Adrenal gland (tissue), 9 donors: ENCODE measurements at regions not wholly inside any gene's neighbourhood (a gene's known extent, or its start where the extent isn't known, plus 50 kb on each side); places are given as distances from the start of the nearest gene placed in this dataset.

Experiments
- DNase-seq, 7 donors: peaks; one replicate each; pipeline ENCODE4 v3.0.0-alpha.2; 2019 to 2020
- H3K27ac ChIP-seq, 5 donors: fragments of 200-600 bp; sonication (generic) in 4 of 5; 1 replicate in 3 of 5; 2 replicates in 2 of 5; pipeline versions ENCODE4 v1.5.1 to v1.8.0; 2016 to 2020; ENCODE audit warnings: mild to moderate bottlenecking in 1 of 5
- H3K27me3 ChIP-seq: fragments of 200-600 bp; 2 replicates; pipeline ENCODE4 v1.8.0; 2021
- H3K36me3 ChIP-seq, 2 donors: fragments of 200-600 bp; replicated peaks in 1 of 2; 1 replicate in 1 of 2; 2 replicates in 1 of 2; pipeline versions ENCODE4 v1.5.1 to v1.8.0; 2018 to 2022
- H3K4me1 ChIP-seq, 2 donors: fragments of 200-600 bp; replicated peaks in 1 of 2; 1 replicate in 1 of 2; 2 replicates in 1 of 2; pipeline versions ENCODE4 v1.5.1 to v1.8.0; 2018 to 2021
- H3K4me3 ChIP-seq, 4 donors: fragments of 200-600 bp; sonication (generic) in 3 of 4; one replicate each; pipeline ENCODE4 v1.5.1; 2016 to 2018
- H3K9me3 ChIP-seq, 3 donors: fragments of 200-600 bp; sonication (generic) in 1 of 3; replicated peaks in 1 of 3; 1 replicate in 2 of 3; 2 replicates in 1 of 3; pipeline versions ENCODE4 v1.5.1 to v1.8.0; 2016 to 2021
- POLR2A ChIP-seq, 2 donors: fragments of 450-650 bp; IDR thresholded peaks; one replicate each; pipeline ENCODE4 v1.6.1; 2017; ENCODE audit warnings: antibody characterized with exemption in 2 of 2, mild to moderate bottlenecking in 2 of 2, moderate library complexity in 1 of 2
- WGBS, 4 donors: extraction: QIAGEN DNeasy Blood & Tissue Kit in 2 of 4; methylation state at CpG; one replicate each; pipeline versions ENCODE4 v1.1.5 to v1.1.7; 2013 to 2017; 5-methylcytosine and 5-hydroxymethylcytosine counted together
- intact Hi-C, 2 donors: fragments of 100-400 bp; cut with DNase I; formaldehyde crosslinking; loops; one replicate each; pipeline versions ENCODE4 v1.14.1 to v1.15.0; 2022 to 2023
- TF ChIP-seq, protein P1 (sequence below), 6 experiments: fragments of 450-650 bp in 4 of 6; fragments of 200-600 bp in 2 of 6; sonication (generic) in 1 of 6; IDR thresholded peaks; 1 replicate in 5 of 6; 2 replicates in 1 of 6; pipeline versions ENCODE4 v1.5.1 to v1.8.0; 2016 to 2021; ENCODE audit warnings: antibody characterized with exemption in 6 of 6, mild to moderate bottlenecking in 2 of 6, moderate library complexity in 1 of 6
- donor health status: healthy with polysubstance abuse.
- donor health status: Bipolar disorder and iron deficiency.
- donor health status: DM: yes; HTN: yes; CAD: no.
- donor health status: DM: no; HTN: no; CAD: no.
- donor health status: DM: no; HTN: no; CAD: no.

DNA sequence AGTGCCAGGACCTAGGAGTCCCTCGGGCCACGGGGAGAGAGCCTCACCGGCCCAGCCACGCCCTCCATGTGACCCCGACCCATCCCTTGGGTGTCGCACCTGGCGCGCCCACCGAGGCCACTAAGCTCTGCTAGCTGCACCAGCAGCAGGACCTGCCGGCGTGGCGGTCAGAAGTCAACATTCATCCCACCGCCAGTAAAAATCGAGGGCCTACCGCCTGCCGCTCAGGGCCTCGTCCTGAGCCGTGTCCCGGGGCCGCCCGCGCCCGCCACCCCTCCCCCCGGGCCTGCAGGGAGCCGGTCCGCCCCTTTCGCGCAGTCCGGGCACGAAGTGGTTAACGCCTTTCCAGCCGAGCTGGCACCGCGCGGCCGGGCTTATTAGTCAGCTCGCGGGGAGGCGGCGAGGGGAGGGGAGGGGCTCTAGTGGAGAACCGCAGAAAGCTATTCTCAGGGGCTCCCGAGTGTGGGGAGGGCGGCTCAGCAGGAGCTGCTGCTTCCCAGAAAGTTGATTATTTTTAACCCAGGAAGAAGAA is 124.4 kb downstream of the C9orf50 start:
- WGBS, 4 donors, result 0 to 2% (median 0%) methylated on average over 3 to 43 of the region's 43 CpGs
- Histone ChIP-seq H3K4me1 (peaks cover 35 to 67% of the 10 kb centered on the region in 2 donors), H3K27me3 (no peaks in the 10 kb centered on the region), H3K36me3 (no peaks in the 10 kb centered on the region), H3K27ac (peak overlapping the region; percentile 91 to 100 (median 95)), H3K4me3 (peak overlapping the region in 3 of 4 donors; percentile 13 to 79 (median 74)), H3K9me3 (no peaks in the 10 kb centered on the region)
- DNase-seq, result peak; percentile 96 to 98 (median 97)
- TF ChIP-seq, protein P1, sequence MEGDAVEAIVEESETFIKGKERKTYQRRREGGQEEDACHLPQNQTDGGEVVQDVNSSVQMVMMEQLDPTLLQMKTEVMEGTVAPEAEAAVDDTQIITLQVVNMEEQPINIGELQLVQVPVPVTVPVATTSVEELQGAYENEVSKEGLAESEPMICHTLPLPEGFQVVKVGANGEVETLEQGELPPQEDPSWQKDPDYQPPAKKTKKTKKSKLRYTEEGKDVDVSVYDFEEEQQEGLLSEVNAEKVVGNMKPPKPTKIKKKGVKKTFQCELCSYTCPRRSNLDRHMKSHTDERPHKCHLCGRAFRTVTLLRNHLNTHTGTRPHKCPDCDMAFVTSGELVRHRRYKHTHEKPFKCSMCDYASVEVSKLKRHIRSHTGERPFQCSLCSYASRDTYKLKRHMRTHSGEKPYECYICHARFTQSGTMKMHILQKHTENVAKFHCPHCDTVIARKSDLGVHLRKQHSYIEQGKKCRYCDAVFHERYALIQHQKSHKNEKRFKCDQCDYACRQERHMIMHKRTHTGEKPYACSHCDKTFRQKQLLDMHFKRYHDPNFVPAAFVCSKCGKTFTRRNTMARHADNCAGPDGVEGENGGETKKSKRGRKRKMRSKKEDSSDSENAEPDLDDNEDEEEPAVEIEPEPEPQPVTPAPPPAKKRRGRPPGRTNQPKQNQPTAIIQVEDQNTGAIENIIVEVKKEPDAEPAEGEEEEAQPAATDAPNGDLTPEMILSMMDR (IDR thresholded peaks at IDR 0.05), result peak in 1 of 6 experiments; percentile 3
- TF ChIP-seq POLR2A (IDR thresholded peaks at IDR 0.05), result peak; percentile 68 to 86
- intact Hi-C loops, result loop anchor here in 1 of 2 donors (5.0 kb wide), 3 partner anchors 51 to 324 kb away; no protein-coding TSS in a partner anchor

DNA sequence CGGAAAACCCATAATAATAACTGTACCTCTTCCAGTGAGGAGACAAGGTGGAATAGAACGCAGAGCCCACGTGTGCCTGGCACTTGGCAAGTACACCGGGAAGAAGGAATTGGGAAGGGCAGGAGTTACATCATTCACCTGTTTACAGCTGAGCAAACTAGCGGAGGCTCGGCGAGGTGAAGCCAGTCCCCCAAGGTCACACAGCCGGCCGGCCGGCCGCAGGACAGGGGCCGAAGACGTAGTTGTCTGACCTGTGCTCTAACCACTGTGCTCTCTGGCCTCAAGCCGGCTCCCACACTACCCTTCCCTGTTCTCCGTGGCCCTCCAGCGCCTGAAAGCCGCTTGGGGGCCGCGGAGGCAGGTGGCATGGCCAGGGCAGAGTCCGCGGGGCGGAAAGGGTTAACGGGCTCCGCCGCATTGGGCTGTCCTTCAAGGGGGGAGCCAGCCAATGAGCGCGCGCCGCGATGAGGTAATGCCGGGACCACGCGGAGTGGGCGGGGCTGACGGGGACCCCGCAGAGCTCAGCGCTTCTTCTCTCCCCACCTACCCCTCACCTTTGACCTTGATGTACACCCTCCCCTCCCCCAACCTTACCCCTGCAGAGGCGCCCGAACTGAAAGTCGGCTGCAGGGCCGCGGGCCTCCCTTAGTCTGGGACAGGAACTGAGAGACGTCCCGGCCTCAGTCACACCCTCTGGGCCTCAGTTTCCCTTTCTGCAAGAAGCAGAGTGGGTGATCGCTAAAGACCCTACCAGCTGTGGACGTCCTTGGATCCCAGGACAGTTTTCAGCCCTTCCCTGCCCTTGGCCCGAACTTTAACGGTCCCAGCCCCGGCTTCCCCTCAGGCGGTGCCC is 125.1 kb downstream of the C9orf50 start:
- Histone ChIP-seq H3K27ac (peak overlapping the region; percentile 91 to 100 (median 95)), H3K9me3 (no peaks in the 10 kb centered on the region), H3K27me3 (no peaks in the 10 kb centered on the region), H3K4me1 (peaks cover 41 to 73% of the 10 kb centered on the region in 2 donors), H3K36me3 (no peaks in the 10 kb centered on the region), H3K4me3 (peak overlapping the region in 2 of 4 donors; percentile 74 to 79)
- peak; percentile 95 to 98 (median 96) for DNase-seq
- peak in 1 of 2 donors; percentile 16 for TF ChIP-seq POLR2A (IDR thresholded peaks at IDR 0.05)
- TF ChIP-seq, protein P1 (IDR thresholded peaks at IDR 0.05), result peak in 1 of 6 experiments; percentile 14
- intact Hi-C loops, result loop anchor here in 1 of 2 donors (5.0 kb wide), 3 partner anchors 51 to 324 kb away; no protein-coding TSS in a partner anchor
- WGBS, 4 donors, result 2 to 5% (median 4%) methylated on average over 11 to 50 of the region's 50 CpGs

DNA sequence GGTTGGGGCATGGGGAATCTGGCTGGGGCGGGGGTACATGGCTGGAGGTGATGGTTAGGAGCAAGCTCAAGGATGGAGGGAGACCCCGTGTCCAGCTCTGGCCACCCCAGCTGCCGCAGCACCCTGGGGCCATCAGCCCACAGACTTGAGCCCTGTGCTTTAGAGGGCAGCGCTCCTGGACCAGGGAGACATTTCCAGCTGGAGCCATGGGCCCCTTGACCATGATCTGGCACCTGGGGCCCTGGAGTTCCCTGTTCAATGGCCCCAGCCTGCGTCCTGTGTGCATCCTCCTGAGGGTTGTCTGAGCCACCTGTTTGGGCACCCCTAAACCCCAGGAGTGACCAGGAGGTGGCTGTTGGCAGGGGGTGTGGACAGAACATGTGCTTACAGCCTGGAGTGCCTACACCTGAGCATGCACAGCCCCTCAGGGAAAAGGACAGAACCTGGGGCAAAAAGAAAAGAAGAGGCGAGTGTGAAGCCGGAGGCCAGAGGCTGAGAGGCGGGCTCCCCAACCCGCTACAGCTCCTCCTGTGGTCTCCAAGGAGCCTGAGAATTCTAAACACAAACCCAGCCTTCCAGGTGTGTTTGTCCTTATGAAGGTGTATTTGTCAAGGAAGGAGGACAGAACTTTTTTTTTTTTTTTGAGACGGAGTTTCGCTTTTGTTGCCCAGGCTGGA is 126.7 kb downstream of the C9orf50 start:
- H3K27ac ChIP-seq, result peak overlapping the region; percentile 91 to 100 (median 95)
- H3K4me3 ChIP-seq, result no peak overlapping the region
- TF ChIP-seq, protein P1 (IDR thresholded peaks at IDR 0.05), result no peak
- TF ChIP-seq POLR2A (IDR thresholded peaks at IDR 0.05), result no peak
- H3K4me1 ChIP-seq, result peaks cover 57 to 74% of the 10 kb centered on the region in 2 donors
- H3K27me3 ChIP-seq, result no peaks in the 10 kb centered on the region
- intact Hi-C loops, result no loop called here
- H3K9me3 ChIP-seq, result no peaks in the 10 kb centered on the region
- peak in 4 of 7 donors; percentile 11 to 35 (median 24) for DNase-seq
- WGBS, 4 donors, result 86 to 91% (median 89%) methylated on average over 8 to 11 of the region's 11 CpGs
- H3K36me3 ChIP-seq, result no peaks in the 10 kb centered on the region

DNA sequence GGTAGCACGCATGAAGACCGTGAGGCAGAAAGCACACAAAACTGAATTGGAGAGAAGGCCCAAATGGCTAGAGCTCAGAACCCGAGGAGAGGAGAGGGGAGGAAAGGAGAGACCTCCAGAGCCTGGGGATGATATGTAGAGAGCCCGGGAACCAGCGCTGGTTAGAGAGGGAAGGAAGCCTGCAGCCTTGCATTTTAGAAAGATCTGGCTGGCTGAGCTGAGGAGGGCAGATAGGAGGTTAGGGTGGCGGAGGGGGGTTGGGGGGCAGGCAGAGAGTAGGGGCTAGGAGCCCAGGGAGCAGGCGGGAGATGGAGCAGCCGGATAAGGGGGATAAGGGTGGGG is 127.2 kb downstream of the C9orf50 start:
- Histone ChIP-seq H3K36me3 (no peaks in the 10 kb centered on the region), H3K27me3 (no peaks in the 10 kb centered on the region), H3K27ac (peak overlapping the region in 3 of 5 donors; percentile 95 to 100 (median 97)), H3K4me1 (peaks cover 63 to 73% of the 10 kb centered on the region in 2 donors), H3K4me3 (no peak overlapping the region), H3K9me3 (no peaks in the 10 kb centered on the region)
- TF ChIP-seq, protein P1 (IDR thresholded peaks at IDR 0.05), result no peak
- TF ChIP-seq POLR2A (IDR thresholded peaks at IDR 0.05), result no peak
- intact Hi-C loops, result no loop called here
- WGBS, 4 donors, result 77 to 87% (median 80%) methylated on average over 8 of the region's 8 CpGs
- no peak for DNase-seq
